ENCODE measurements at regions not wholly inside any gene's neighbourhood (a gene's known extent, or its start where the extent isn't known, plus 50 kb on each side); places are given as distances from the start of the nearest gene placed in this dataset.
A peak's percentile ranks its signal among the peaks of the same experiment; 100 is the strongest.
"Not testable (repeated sequence)": the region's sequence is repeated elsewhere in the genome, so short reads cannot be mapped to it uniquely, and the experiment has no call there.

GRCh38 chr1:19591482-19592091, 52.5 kb upstream of the NBL1 start:
- no peak for DNase-seq

DNA sequence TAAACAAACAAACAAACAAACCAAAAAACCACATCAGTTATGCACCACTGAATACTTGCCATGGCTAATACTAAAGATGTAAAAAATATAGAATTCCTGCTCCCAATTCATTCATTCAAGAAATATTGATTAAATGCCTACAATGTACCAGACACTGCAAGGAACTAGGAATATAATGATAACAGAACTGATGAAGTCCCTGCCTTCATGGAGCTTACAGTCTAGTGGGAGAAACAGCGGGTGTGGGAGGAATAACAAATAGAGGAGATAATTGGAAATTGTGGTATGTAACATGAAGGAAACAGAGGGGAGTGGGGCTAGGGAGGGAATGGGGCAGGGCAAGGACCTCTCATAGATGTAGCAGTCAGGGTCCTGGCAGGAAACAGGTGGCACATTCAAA, 58.6 kb upstream of the NBL1 start:
- DNase-seq = no peak

DNA sequence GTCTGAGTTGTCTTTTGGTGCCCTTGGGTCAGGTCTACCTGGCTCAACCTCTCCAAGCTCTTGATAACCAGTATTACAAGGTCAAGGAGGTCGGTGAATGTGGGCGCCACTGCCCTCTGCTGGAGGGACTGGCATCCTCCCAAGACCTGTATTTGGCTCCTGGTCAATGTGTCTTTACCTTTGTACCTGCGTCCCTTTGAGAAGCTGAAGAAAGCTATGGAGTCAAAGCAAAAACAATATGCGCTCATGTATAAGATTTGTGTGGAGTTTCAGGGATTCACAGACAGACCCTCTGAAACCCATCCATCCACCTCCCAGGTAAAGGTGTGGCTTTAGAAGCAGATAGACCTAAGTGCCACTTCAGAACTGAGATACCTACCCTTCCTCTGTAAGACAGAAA, 61.8 kb upstream of the NBL1 start:
- peak; percentile 68 to 76 for DNase-seq

- DNase-seq = no peak
Measured at GRCh38 chr1:19581381-19581780, 62.7 kb upstream of the NBL1 start.

- DNase-seq = no peak
Measured at GRCh38 chr1:19577561-19577960, 66.5 kb upstream of the NBL1 start.

DNA sequence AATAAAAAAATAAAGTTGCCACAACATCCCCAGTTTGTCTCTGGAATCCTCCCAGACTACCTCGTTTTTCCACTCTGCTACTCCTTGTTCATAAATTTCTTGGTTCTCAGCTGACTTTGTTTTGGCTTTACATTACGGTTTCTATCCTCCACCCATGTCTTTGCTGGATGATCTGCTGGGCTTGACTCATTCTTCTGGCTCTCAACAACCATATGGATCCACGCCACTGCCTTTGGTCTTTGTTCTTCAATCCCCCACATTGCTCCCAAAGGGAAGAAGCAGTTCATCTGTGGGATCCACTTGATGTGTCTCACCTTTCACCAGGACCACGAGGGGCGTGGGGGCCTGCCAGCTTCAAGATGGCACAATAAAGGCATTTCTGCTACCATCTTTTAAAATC, 67.1 kb upstream of the NBL1 start:
- no peak for DNase-seq

DNA sequence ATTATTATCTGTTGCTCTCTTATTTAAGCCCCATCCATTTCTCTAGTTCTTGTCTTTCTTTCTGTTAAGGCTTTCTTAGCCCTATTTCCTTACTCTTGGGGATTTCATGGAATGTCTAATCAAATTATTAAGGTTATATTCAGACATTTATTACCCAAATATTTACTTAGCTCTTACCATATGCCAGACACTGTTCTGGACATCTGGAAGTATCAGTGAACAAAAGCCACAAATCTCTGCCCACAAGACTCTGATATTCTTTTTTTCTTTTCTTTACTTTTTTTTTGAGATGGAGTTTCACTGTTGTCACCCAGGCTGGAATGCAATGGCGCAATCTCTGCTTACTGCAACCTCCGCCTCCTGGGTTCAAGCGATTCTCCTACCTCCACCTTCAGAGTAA, 74.3 kb upstream of the NBL1 start:
- DNase-seq = no peak

- no peak for DNase-seq
Measured at GRCh38 chr1:19567041-19567440, 77.1 kb upstream of the NBL1 start.

GRCh38 chr1:19564366-19564765, 79.0 kb upstream of the CAPZB start:
- no peak for DNase-seq

DNA sequence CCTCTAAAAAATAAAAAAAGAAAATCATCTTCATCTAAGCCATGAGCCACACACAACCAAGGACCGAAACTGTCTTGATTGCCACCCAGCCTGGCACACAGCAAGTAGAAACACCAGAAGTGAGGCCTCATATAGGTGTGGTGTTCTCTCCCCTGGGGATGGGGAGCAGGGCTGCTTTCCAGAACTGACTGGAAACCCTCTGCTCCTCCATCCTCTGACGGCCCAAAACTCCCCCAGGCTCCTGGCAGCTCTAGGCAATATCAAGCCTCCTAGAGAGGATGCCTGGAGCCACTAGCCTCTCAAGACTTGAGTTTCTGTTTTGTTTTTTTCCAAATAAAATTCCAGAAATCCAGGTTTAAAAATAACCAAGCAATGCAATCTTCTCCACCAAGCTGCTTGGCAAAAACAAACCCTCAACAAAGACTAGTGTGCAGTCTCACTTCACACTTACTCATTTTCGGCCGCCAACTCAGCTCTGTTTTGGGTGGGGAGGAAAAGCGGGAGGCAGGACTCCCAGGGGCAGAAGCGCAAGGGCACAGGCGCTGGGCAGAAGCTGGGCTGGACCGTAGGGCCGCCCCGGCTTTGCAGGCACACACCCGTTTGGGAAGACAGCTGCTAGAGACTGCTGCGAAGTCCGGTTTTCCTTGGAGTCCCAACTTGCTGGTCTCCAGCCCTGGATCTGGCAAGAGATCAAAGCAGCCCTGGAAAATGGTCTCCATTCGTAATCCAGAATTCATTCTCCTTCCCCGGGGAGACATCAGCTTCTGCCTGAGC, 78.2 kb upstream of the CAPZB start:
- DNase-seq = no peak

DNA sequence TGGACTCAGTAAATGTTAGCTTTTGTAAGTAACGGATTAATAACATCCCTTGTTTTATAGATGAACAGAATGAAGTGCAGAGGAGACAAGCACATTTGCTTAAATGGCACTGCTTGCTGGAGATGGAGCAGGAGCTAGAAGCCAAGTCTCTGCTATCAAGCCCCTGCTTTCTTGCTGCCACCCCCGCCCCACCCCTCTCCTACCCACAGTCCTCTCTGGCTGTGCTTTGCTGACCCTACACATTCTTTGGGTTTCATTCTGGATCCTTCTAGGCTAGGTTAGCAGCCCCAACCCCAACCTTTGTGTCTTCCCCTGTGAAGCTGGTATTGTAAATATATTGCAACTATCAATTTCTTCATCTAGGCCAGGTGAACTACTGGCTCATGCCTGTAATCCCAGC, 77.5 kb upstream of the CAPZB start:
- no peak for DNase-seq

DNA sequence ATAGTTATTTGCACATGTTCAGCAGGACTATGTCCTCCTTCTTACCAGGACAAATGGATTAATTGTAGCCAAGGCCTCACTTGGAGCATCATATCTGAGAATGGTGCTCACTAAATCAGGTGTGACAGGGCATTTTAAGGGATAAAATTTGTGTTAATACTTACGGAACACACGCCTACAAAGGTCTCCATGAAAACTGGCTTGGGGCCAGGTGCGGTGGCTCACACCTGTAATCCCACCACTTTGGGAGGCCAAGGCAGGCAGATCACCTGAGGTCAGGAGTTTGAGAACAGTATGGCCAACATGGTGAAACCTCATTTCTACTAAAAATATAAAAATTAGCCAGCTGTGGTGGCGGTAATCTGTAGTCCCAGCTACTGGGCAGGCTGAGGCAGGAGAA, 75.1 kb upstream of the CAPZB start:
- no peak for DNase-seq

DNA sequence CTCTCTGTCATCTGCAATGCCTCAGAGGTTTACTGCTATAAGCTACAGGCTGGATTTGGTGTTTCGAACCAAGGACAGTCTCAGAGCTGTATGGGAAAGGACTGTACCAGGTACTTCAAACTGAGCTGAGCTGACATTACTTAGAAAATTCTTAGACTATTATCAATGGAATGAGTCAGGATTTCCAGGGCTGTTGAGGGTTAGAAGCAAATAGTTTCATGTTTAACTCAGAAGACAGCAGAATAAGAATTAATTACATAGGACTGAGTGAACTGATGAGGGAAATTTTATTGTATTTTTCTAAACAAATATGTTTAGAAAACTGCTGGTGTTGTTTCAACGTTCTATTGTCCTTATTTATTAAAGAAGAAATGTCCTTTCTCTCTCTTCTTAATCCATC, 74.3 kb upstream of the CAPZB start:
- no peak for DNase-seq

DNA sequence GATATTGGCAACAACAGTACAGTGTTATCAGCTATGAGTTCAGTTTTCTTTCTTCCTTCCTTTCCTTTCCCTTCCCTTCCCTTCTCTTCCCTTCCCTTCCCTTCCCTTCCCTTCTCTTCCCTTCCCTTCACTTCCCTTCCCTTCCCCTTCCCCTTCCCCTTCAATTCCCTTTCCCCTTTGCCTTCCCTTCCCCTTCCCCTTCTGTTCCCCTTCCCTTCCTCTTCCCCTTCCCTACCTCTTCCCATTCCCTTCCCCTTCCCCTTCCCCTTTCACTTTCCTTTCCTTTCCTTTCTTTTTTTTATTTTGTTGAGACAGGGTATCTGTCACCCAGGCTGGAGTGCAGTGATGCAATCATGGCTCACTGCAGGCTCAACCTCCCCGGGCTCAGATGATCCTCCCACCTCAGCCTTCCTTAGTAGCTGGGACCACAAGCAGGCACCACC, 72.3 kb upstream of the CAPZB start:
- DNase-seq = no peak

- no peak for DNase-seq
Measured at GRCh38 chr1:19554090-19554489, 68.8 kb upstream of the CAPZB start.

- DNase-seq = no peak
Measured at GRCh38 chr1:19552291-19553010, 67.1 kb upstream of the CAPZB start.

- DNase-seq = not testable (repeated sequence)
Measured at GRCh38 chr1:19551837-19552236, 66.5 kb upstream of the CAPZB start.

DNA sequence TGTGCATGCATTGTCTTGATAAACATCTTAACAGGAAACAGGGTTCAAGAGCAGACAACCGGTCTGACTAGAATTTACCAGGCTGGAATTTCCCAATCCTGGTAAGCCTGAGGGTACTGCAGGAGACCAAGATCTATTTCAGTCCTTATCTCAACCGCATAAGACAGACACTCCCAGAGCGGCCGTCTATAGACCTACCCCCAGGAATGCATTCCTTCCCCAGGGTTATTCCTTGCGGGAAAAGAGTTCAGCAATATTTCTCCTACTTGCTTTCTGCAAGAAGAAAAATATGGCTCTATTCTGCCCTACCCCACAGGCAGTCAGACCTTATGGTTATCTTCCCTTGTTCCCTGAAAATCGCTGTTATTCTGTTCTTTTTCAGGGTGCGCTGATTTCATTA, 65.1 kb upstream of the CAPZB start:
- not testable (repeated sequence) for DNase-seq

- no peak for DNase-seq
Measured at GRCh38 chr1:19547814-19548213, 62.5 kb upstream of the CAPZB start.

DNA sequence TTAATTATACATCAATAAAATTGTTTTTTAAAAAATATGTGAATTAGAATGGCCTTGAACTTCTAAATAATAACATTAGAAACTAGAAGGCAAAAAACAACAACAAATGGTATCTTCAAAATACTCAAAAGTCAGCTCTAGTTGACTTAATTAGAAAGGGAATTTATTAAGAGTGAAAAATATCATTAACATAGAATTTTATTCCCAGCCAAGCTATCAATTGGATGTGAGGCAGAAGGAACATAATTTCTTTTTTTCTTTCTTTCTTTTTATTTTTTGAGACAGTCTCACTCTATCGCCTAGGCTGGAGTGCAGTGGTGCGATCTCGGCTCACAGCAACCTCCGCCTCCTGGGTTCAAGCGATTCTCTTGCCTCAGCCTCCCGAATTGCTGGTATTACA, 51.2 kb upstream of the CAPZB start:
- no peak for DNase-seq

- no peak for DNase-seq
Measured at GRCh38 chr1:19535214-19535613, 49.9 kb upstream of the CAPZB start.
